ENCODE measurements at regions not wholly inside any gene's neighbourhood (a gene's known extent, or its start where the extent isn't known, plus 50 kb on each side); places are given as distances from the start of the nearest gene placed in this dataset.

- TF ChIP-seq CTCF (IDR thresholded peaks at IDR 0.05; ENCODE audit: low read length) = no peak
- TF ChIP-seq EZH2 (optimal IDR thresholded peaks at IDR 0.05; ENCODE audit: low read depth, low read length) = no peak
- no peak for TF ChIP-seq EZH2phosphoT487 (IDR thresholded peaks at IDR 0.05; ENCODE audit: low read length)
These were observed 737.2 kb upstream of the GJE1 start for GRCh38 chr6:141395443-141396008.
